WTC11 (cell line): ENCODE measurements at regions not wholly inside any gene's neighbourhood (a gene's known extent, or its start where the extent isn't known, plus 50 kb on each side); places are given as distances from the start of the nearest gene placed in this dataset.

ENCODE experiments used
- ESRRA ChIP-seq: sonication (generic); formaldehyde crosslinking; IDR thresholded peaks from 2 replicates; pipeline ENCODE4 v1.8.1; 2022; ENCODE audit warnings: mild to moderate bottlenecking, missing genetic modification reagents, borderline replicate concordance
- FOXP1 ChIP-seq: sonication (generic); formaldehyde crosslinking; IDR thresholded peaks from 2 replicates; pipeline ENCODE4 v1.8.0; 2022; ENCODE audit warnings: missing genetic modification reagents, mild to moderate bottlenecking, moderate library complexity, borderline replicate concordance
- JAZF1 ChIP-seq: fragments of 250-450 bp; sonication (Bioruptor Pico); IDR thresholded peaks from 2 replicates; pipeline ENCODE4 v1.9.0; 2021; ENCODE audit warnings: moderate library complexity, mild to moderate bottlenecking, inconsistent platforms
- NFATC4 ChIP-seq: fragments of 250-450 bp; sonication (Bioruptor Pico); IDR thresholded peaks from 2 replicates; pipeline ENCODE4 v1.9.0; 2021; ENCODE audit warnings: mild to moderate bottlenecking
- TF ChIP-seq, protein P1 (sequence below): fragments of 200-600 bp; IDR thresholded peaks from 2 replicates; pipeline ENCODE4 v1.8.0; 2022; ENCODE audit warnings: antibody characterized with exemption
- TF ChIP-seq, protein P2 (sequence below): fragments of 250-450 bp; sonication (Bioruptor Pico); IDR thresholded peaks from 2 replicates; pipeline ENCODE4 v1.9.0; 2021; ENCODE audit warnings: mild to moderate bottlenecking
- TF ChIP-seq, protein P3 (sequence below): sonication (generic); formaldehyde crosslinking; IDR thresholded peaks from 2 replicates; pipeline ENCODE4 v1.8.0; 2022; ENCODE audit warnings: mild to moderate bottlenecking, missing genetic modification reagents
- TF ChIP-seq, protein P4 (sequence below): sonication (generic); formaldehyde crosslinking; conservative IDR thresholded peaks from 2 replicates; pipeline ENCODE4 v1.8.1; 2022; ENCODE audit warnings: mild to moderate bottlenecking, missing genetic modification reagents

DNA sequence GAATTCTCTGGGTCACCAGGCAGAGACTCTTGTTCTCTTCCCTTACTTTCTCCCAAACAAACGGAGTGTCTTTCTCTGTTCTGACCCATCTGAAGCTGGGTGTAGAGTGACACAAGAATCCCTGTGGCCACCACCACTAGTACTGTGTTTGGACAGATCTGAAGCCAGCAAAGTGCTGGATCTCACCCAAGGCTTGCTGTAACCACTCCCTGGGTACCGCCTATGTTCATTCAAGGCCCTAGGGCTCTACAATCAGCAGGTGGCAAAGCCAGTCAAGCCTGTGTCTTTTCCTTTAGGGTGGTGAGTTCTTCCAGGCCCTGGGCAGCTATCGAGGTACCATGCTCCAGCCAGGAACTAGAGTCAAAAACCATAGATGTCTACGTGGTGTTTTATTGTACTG is 149.2 kb upstream of the CTNNB1 start:
- TF ChIP-seq, protein P1, sequence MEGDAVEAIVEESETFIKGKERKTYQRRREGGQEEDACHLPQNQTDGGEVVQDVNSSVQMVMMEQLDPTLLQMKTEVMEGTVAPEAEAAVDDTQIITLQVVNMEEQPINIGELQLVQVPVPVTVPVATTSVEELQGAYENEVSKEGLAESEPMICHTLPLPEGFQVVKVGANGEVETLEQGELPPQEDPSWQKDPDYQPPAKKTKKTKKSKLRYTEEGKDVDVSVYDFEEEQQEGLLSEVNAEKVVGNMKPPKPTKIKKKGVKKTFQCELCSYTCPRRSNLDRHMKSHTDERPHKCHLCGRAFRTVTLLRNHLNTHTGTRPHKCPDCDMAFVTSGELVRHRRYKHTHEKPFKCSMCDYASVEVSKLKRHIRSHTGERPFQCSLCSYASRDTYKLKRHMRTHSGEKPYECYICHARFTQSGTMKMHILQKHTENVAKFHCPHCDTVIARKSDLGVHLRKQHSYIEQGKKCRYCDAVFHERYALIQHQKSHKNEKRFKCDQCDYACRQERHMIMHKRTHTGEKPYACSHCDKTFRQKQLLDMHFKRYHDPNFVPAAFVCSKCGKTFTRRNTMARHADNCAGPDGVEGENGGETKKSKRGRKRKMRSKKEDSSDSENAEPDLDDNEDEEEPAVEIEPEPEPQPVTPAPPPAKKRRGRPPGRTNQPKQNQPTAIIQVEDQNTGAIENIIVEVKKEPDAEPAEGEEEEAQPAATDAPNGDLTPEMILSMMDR = no peak
- TF ChIP-seq NFATC4 (CRISPR knock-in tag) (no peak), FOXP1 (no peak), ESRRA (no peak), JAZF1 (CRISPR knock-in tag) (no peak)
- TF ChIP-seq, protein P2, sequence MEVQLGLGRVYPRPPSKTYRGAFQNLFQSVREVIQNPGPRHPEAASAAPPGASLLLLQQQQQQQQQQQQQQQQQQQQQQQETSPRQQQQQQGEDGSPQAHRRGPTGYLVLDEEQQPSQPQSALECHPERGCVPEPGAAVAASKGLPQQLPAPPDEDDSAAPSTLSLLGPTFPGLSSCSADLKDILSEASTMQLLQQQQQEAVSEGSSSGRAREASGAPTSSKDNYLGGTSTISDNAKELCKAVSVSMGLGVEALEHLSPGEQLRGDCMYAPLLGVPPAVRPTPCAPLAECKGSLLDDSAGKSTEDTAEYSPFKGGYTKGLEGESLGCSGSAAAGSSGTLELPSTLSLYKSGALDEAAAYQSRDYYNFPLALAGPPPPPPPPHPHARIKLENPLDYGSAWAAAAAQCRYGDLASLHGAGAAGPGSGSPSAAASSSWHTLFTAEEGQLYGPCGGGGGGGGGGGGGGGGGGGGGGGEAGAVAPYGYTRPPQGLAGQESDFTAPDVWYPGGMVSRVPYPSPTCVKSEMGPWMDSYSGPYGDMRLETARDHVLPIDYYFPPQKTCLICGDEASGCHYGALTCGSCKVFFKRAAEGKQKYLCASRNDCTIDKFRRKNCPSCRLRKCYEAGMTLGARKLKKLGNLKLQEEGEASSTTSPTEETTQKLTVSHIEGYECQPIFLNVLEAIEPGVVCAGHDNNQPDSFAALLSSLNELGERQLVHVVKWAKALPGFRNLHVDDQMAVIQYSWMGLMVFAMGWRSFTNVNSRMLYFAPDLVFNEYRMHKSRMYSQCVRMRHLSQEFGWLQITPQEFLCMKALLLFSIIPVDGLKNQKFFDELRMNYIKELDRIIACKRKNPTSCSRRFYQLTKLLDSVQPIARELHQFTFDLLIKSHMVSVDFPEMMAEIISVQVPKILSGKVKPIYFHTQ = no peak
- TF ChIP-seq, protein P3, sequence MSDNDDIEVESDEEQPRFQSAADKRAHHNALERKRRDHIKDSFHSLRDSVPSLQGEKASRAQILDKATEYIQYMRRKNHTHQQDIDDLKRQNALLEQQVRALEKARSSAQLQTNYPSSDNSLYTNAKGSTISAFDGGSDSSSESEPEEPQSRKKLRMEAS (CRISPR knock-in tag) = no peak
- TF ChIP-seq, protein P4, sequence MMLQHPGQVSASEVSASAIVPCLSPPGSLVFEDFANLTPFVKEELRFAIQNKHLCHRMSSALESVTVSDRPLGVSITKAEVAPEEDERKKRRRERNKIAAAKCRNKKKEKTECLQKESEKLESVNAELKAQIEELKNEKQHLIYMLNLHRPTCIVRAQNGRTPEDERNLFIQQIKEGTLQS (CRISPR knock-in tag) = no peak
